Vagina (tissue), 2 donors: ENCODE measurements at regions not wholly inside any gene's neighbourhood (a gene's known extent, or its start where the extent isn't known, plus 50 kb on each side); places are given as distances from the start of the nearest gene placed in this dataset.

Experiments
- DNase-seq, 2 donors: peaks; one replicate each; pipeline ENCODE4 v3.0.0-alpha.2; 2017; ENCODE audit errors: extremely low spot score in 2 of 2
- H3K27ac ChIP-seq: fragments of 200-600 bp; sonication (generic); one replicate; pipeline ENCODE4 v1.5.1; 2019
- H3K27me3 ChIP-seq: fragments of 200-600 bp; sonication (generic); one replicate; pipeline ENCODE4 v1.5.1; 2019
- H3K36me3 ChIP-seq, 2 donors: fragments of 200-600 bp; sonication (generic); one replicate each; pipeline ENCODE4 v1.5.1; 2017 to 2019
- H3K4me1 ChIP-seq: fragments of 200-600 bp; sonication (generic); one replicate; pipeline ENCODE4 v1.5.1; 2019
- H3K4me3 ChIP-seq, 2 donors: fragments of 200-600 bp; sonication (generic); 1 replicate in 1 of 2; 2 replicates in 1 of 2; pipeline ENCODE4 v1.5.1; 2016 to 2019
- H3K9me3 ChIP-seq: fragments of 200-600 bp; sonication (generic); one replicate; pipeline ENCODE4 v1.5.1; 2019
- POLR2A ChIP-seq, 2 donors: fragments of 450-650 bp; IDR thresholded peaks; one replicate each; pipeline ENCODE4 v1.6.1; 2017; ENCODE audit warnings: antibody characterized with exemption in 2 of 2, mild to moderate bottlenecking in 2 of 2, moderate library complexity in 2 of 2
- POLR2AphosphoS5 ChIP-seq, 2 donors: sonication (generic); formaldehyde crosslinking; IDR thresholded peaks; one replicate each; pipeline ENCODE4 v1.9.0; 2017; ENCODE audit warnings: antibody characterized with exemption in 2 of 2, mild to moderate bottlenecking in 2 of 2, low read depth in 1 of 2; ENCODE audit not compliant: insufficient read depth in 1 of 2
- intact Hi-C: fragments of 100-400 bp; cut with DNase I; formaldehyde crosslinking; loops from one replicate; pipeline ENCODE4 v1.15.1; 2023
- TF ChIP-seq, protein P1 (sequence below), 3 experiments: fragments of 450-650 bp in 2 of 3; fragments of 200-600 bp in 1 of 3; sonication (generic) in 1 of 3; IDR thresholded peaks; one replicate each; pipeline ENCODE4 v1.5.1; 2017 to 2019; ENCODE audit warnings: antibody characterized with exemption in 3 of 3, mild to moderate bottlenecking in 2 of 3, moderate library complexity in 2 of 3

DNA sequence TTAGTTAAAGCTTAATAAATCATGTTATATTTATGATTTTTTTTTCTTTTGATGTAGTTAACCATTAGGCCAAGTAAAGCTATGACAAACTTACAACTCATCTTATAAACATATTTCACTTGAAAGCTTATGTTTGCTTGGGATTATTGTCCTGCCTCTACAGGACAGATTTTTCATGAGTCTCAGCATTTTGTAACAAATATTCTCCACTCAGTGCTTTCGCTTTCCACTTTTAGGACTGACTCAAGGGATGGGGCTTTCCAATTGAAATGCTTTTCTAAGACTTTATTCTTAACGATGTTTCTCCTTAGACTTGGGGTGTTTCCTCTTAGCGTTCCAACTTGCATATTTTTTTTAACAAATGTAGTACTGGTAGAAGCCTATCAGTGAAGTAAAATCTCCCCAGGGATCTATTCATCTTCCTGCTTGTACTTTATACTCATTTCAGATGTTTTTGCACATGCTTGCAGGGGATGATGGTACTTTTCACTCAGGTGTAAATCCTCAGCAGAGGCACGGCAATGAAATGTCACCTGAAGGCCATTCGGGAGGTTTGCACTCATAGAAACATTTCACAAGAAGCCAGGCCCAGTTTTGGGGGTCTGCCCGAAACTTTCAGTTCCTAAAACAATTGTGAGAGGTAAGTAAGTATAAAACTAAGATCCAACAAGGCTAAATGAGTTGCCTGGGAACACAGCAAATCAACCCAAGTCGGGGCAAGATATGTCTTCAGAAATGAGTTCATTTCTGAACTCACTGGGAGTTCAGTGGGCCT, 298.1 kb upstream of the FOXQ1 start:
- no peaks in the 10 kb centered on the region for H3K9me3 ChIP-seq
- no peaks in the 10 kb centered on the region for H3K27me3 ChIP-seq
- peaks cover 8% of the 10 kb centered on the region for H3K4me1 ChIP-seq
- no peak overlapping the region for H3K4me3 ChIP-seq
- no peak for TF ChIP-seq POLR2A (IDR thresholded peaks at IDR 0.05)
- TF ChIP-seq POLR2AphosphoS5 (IDR thresholded peaks at IDR 0.05; ENCODE audit: insufficient read depth in 1 of 2, low read depth in 1 of 2) = no peak
- TF ChIP-seq, protein P1, sequence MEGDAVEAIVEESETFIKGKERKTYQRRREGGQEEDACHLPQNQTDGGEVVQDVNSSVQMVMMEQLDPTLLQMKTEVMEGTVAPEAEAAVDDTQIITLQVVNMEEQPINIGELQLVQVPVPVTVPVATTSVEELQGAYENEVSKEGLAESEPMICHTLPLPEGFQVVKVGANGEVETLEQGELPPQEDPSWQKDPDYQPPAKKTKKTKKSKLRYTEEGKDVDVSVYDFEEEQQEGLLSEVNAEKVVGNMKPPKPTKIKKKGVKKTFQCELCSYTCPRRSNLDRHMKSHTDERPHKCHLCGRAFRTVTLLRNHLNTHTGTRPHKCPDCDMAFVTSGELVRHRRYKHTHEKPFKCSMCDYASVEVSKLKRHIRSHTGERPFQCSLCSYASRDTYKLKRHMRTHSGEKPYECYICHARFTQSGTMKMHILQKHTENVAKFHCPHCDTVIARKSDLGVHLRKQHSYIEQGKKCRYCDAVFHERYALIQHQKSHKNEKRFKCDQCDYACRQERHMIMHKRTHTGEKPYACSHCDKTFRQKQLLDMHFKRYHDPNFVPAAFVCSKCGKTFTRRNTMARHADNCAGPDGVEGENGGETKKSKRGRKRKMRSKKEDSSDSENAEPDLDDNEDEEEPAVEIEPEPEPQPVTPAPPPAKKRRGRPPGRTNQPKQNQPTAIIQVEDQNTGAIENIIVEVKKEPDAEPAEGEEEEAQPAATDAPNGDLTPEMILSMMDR (IDR thresholded peaks at IDR 0.05) = no peak
- intact Hi-C loops = no loop called here
- DNase-seq = no peak
- no peaks in the 10 kb centered on the region for H3K36me3 ChIP-seq
- no peak overlapping the region for H3K27ac ChIP-seq

DNA sequence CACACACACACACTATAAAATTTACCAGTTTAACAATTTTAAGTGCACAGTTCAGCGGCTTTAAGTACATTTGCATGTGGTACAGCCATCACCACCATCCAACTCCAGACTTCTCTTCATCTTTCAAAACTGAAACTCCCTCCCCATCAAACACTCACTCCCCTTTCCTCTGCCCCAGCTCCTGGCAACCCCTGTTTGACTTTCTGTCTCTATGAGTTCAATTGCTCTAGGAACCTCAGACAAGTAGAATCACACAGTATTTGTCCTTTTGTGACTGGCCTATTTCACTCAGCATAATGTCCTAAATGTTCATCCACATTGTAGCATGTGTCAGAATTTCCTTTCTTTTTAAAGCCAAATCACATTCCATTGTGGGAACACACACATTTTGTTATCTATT, 302.8 kb upstream of the FOXQ1 start:
- Histone ChIP-seq H3K36me3 (no peaks in the 10 kb centered on the region), H3K9me3 (no peaks in the 10 kb centered on the region), H3K27ac (no peak overlapping the region), H3K27me3 (no peaks in the 10 kb centered on the region), H3K4me1 (no peaks in the 10 kb centered on the region), H3K4me3 (no peak overlapping the region)
- DNase-seq = no peak
- intact Hi-C loops = no loop called here
- no peak for TF ChIP-seq POLR2AphosphoS5 (IDR thresholded peaks at IDR 0.05; ENCODE audit: insufficient read depth in 1 of 2, low read depth in 1 of 2)
- TF ChIP-seq, protein P1 (IDR thresholded peaks at IDR 0.05) = no peak
- TF ChIP-seq POLR2A (IDR thresholded peaks at IDR 0.05) = no peak

DNA sequence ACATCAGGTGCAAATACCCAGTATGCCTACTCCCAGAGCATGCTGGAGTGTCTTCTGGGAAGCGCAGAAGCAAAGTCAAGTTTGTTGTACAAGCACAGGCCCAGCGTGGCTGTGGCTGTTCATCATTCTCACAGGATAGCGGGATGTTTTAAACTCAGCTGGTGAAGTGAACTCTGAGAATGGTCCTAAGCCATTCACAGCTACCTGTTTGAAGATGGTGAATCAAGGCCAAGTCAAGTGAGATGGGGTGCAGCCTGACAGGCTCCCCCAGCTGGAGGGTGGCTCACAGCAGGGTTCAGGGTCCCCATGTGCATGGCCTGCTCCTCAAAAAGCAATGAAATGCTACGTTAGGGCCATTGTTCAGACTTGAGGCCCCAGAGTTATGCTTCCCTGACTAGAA, 304.7 kb upstream of the FOXQ1 start:
- Histone ChIP-seq H3K9me3 (no peaks in the 10 kb centered on the region), H3K4me3 (no peak overlapping the region), H3K36me3 (no peaks in the 10 kb centered on the region), H3K27ac (no peak overlapping the region), H3K4me1 (no peaks in the 10 kb centered on the region), H3K27me3 (no peaks in the 10 kb centered on the region)
- intact Hi-C loops = no loop called here
- TF ChIP-seq, protein P1 (IDR thresholded peaks at IDR 0.05) = no peak
- TF ChIP-seq POLR2AphosphoS5 (IDR thresholded peaks at IDR 0.05; ENCODE audit: insufficient read depth in 1 of 2, low read depth in 1 of 2) = no peak
- no peak for TF ChIP-seq POLR2A (IDR thresholded peaks at IDR 0.05)
- peak in 1 of 2 donors; percentile 75 for DNase-seq

DNA sequence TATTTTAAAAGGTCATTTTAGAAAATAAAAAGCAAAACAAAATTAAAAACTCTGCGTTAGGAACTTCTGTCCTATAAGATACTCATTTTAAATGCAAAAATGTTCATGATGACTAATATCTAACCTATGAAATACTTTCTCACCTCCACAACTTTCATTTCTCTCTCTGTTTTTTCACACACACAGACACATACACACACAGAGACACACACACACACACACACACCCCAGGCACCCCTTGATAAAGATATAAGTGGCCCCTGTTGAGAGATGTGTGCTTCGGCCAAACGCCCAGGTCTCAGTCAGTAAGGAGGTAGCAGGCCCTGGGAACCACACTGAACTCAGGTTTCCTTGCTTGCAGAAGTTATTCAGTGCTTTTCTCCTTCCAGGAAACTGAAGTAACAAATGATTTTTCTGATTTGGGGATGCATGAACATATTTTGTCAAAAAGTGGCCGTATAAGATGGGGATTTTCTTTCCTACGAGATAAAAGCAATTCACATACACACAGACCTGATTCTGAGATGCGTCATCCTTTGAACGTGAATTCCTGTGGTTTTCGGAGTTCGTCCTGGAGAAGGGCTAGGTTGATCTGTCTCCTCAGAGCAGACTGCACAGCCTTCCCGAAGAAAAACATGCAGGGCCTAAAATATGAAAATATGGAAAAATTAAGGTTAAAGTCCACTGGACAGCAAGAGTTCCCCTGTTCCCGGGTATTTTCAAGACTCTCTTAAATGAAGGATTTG, 306.8 kb upstream of the FOXQ1 start:
- H3K9me3 ChIP-seq = no peaks in the 10 kb centered on the region
- H3K36me3 ChIP-seq = no peaks in the 10 kb centered on the region
- H3K27me3 ChIP-seq = no peaks in the 10 kb centered on the region
- H3K27ac ChIP-seq = no peak overlapping the region
- TF ChIP-seq, protein P1 (IDR thresholded peaks at IDR 0.05) = no peak
- TF ChIP-seq POLR2AphosphoS5 (IDR thresholded peaks at IDR 0.05; ENCODE audit: insufficient read depth in 1 of 2, low read depth in 1 of 2) = no peak
- no peak for TF ChIP-seq POLR2A (IDR thresholded peaks at IDR 0.05)
- DNase-seq = no peak
- H3K4me1 ChIP-seq = no peaks in the 10 kb centered on the region
- H3K4me3 ChIP-seq = no peak overlapping the region
- intact Hi-C loops = no loop called here
